HG02970 (cell line): ENCODE measurements at regions not wholly inside any gene's neighbourhood (a gene's known extent, or its start where the extent isn't known, plus 50 kb on each side); places are given as distances from the start of the nearest gene placed in this dataset.

Experiments used
- ATAC-seq: cut with Tn5 transposase; IDR thresholded peaks from one replicate; pipeline ENCODE4 v1.9.1; 2021; ENCODE audit warnings: mild to moderate bottlenecking, moderate library complexity, moderate number of reproducible peaks; ENCODE audit not compliant: unreplicated experiment, low FRiP score

GRCh38 chrX:46447384-46447783, 97.8 kb downstream of the ZNF674 start:
- ATAC-seq, result no peak

- ATAC-seq, result peak; percentile 85
Observed at GRCh38 chrX:46446727-46447378, 98.4 kb downstream of the ZNF674 start.

GRCh38 chrX:46444011-46444410, 101.2 kb downstream of the ZNF674 start:
- no peak for ATAC-seq

- ATAC-seq, result no peak
Observed at GRCh38 chrX:46436744-46437143, 108.5 kb downstream of the ZNF674 start.

- no peak for ATAC-seq
Observed at GRCh38 chrX:46433892-46434291, 111.3 kb downstream of the ZNF674 start.

GRCh38 chrX:46408553-46409407, 136.4 kb downstream of the ZNF674 start:
- no peak for ATAC-seq

- no peak for ATAC-seq
Observed at GRCh38 chrX:46407753-46408130, 137.5 kb downstream of the ZNF674 start.

GRCh38 chrX:46407036-46407752, 138.0 kb downstream of the ZNF674 start:
- no peak for ATAC-seq

- no peak for ATAC-seq
Observed at GRCh38 chrX:46404774-46405173, 140.4 kb downstream of the ZNF674 start.

GRCh38 chrX:46400530-46401443, 144.4 kb downstream of the ZNF674 start:
- no peak for ATAC-seq

- ATAC-seq, result no peak
Observed at GRCh38 chrX:46398874-46399273, 146.3 kb downstream of the ZNF674 start.

- no peak for ATAC-seq
Observed at GRCh38 chrX:46398126-46398525, 147.1 kb downstream of the ZNF674 start.

GRCh38 chrX:46386511-46386910, 158.7 kb downstream of the ZNF674 start:
- no peak for ATAC-seq

GRCh38 chrX:46383006-46383405, 162.2 kb downstream of the ZNF674 start:
- ATAC-seq, result no peak

GRCh38 chrX:46382595-46382994, 162.6 kb downstream of the ZNF674 start:
- ATAC-seq, result no peak

- ATAC-seq, result no peak
Observed at GRCh38 chrX:46381630-46382029, 163.6 kb downstream of the ZNF674 start.

- ATAC-seq, result no peak
Observed at GRCh38 chrX:46380148-46380752, 165.0 kb downstream of the ZNF674 start.

- no peak for ATAC-seq
Observed at GRCh38 chrX:46376246-46376885, 168.9 kb downstream of the ZNF674 start.

GRCh38 chrX:46375831-46376230, 169.4 kb downstream of the ZNF674 start:
- no peak for ATAC-seq
